Head of caudate nucleus (tissue), 42 donors: ENCODE measurements at regions not wholly inside any gene's neighbourhood (a gene's known extent, or its start where the extent isn't known, plus 50 kb on each side); places are given as distances from the start of the nearest gene placed in this dataset.

Experiments
- DNase-seq, 42 donors: peaks; one replicate each; pipeline versions ENCODE4 v3.0.0 to v3.0.0-alpha.2; 2020 to 2021; ENCODE audit warnings: mixed read lengths in 7 of 42
- intact Hi-C: fragments of 100-400 bp; cut with DNase I; formaldehyde crosslinking; loops from one replicate; pipeline ENCODE4 v1.15.0; 2022

- no peak for DNase-seq
- intact Hi-C loops, result no loop called here
Measured at GRCh38 chr6:54771968-54772367, 74.6 kb upstream of the FAM83B start.

- intact Hi-C loops, result no loop called here
- DNase-seq, result no peak
Measured at GRCh38 chr6:54772610-54773009, 74.0 kb upstream of the FAM83B start.

GRCh38 chr6:54775576-54775975 is 71.0 kb upstream of the FAM83B start:
- intact Hi-C loops, result no loop called here
- no peak for DNase-seq

GRCh38 chr6:54776891-54777290 is 69.7 kb upstream of the FAM83B start:
- intact Hi-C loops, result no loop called here
- no peak for DNase-seq

GRCh38 chr6:54778731-54779130 is 67.8 kb upstream of the FAM83B start:
- peak in 2 of 42 donors; percentile 22 to 26 for DNase-seq
- intact Hi-C loops, result no loop called here

GRCh38 chr6:54784011-54784410 is 62.6 kb upstream of the FAM83B start:
- no peak for DNase-seq
- intact Hi-C loops, result no loop called here

GRCh38 chr6:54786154-54786553 is 60.4 kb upstream of the FAM83B start:
- intact Hi-C loops, result no loop called here
- no peak for DNase-seq

- intact Hi-C loops, result no loop called here
- no peak for DNase-seq
Measured at GRCh38 chr6:54787825-54788224, 58.7 kb upstream of the FAM83B start.
